SK-N-SH treated with all-trans-retinoic acid at 6 μM for 48 hours (cell line): ENCODE measurements at regions not wholly inside any gene's neighbourhood (a gene's known extent, or its start where the extent isn't known, plus 50 kb on each side); places are given as distances from the start of the nearest gene placed in this dataset.

Experiments
- ATAC-seq: fragments of 200-7000 bp; cut with Tn5 transposase; 3 replicates; pipeline ENCODE4 v1.9.1; 2020; ENCODE audit warnings: mild to moderate bottlenecking, moderate library complexity
- ARNTL ChIP-seq: fragments of 450-650 bp; formaldehyde crosslinking; IDR thresholded peaks from 2 replicates; pipeline ENCODE4 v1.5.0; 2020; ENCODE audit warnings: low read depth, mild to moderate bottlenecking, moderate library complexity, borderline replicate concordance
- BACH2 ChIP-seq: fragments of 250-450 bp; sonication (Bioruptor Pico); IDR thresholded peaks from 2 replicates; pipeline ENCODE4 v1.9.0; 2021; ENCODE audit warnings: mild to moderate bottlenecking, borderline replicate concordance
- CSDC2 ChIP-seq: fragments of 250-450 bp; sonication (Bioruptor Pico); IDR thresholded peaks from 2 replicates; pipeline ENCODE4 v1.5.0; 2020; ENCODE audit warnings: mild to moderate bottlenecking, moderate library complexity
- ESRRG ChIP-seq: fragments of 250-450 bp; sonication (Bioruptor Pico); IDR thresholded peaks from 2 replicates; pipeline ENCODE4 v1.6.1; 2021; ENCODE audit warnings: mild to moderate bottlenecking
- GLIS3 ChIP-seq: fragments of 250-450 bp; sonication (Bioruptor Pico); IDR thresholded peaks from 2 replicates; pipeline ENCODE4 v1.5.0; 2020; ENCODE audit warnings: mild to moderate bottlenecking, moderate library complexity
- ISL1 ChIP-seq: fragments of 250-450 bp; sonication (Bioruptor Pico); IDR thresholded peaks from 2 replicates; pipeline ENCODE4 v2.1.2; 2022; ENCODE audit warnings: mild to moderate bottlenecking, moderate library complexity
- PPARA ChIP-seq: fragments of 250-450 bp; sonication (Bioruptor Pico); IDR thresholded peaks from 2 replicates; pipeline ENCODE4 v1.5.0; 2020; ENCODE audit warnings: mild to moderate bottlenecking, borderline replicate concordance
- RARB ChIP-seq: fragments of 250-450 bp; sonication (Bioruptor Pico); IDR thresholded peaks from 2 replicates; pipeline ENCODE4 v1.8.0; 2021; ENCODE audit warnings: mild to moderate bottlenecking, moderate library complexity
- SNAI2 ChIP-seq: fragments of 250-450 bp; sonication (Bioruptor Pico); IDR thresholded peaks from 2 replicates; pipeline ENCODE4 v1.5.0; 2020; ENCODE audit warnings: mild to moderate bottlenecking, moderate library complexity
- TCF4 ChIP-seq: fragments of 250-450 bp; sonication (Bioruptor Pico); IDR thresholded peaks from 2 replicates; pipeline ENCODE4 v1.8.0; 2021; ENCODE audit warnings: mild to moderate bottlenecking, moderate library complexity, borderline replicate concordance
- TOX ChIP-seq: fragments of 250-450 bp; sonication (Bioruptor Pico); IDR thresholded peaks from 2 replicates; pipeline ENCODE4 v1.8.0; 2021; ENCODE audit warnings: mild to moderate bottlenecking, moderate library complexity, borderline replicate concordance
- ZC3H10 ChIP-seq: fragments of 250-450 bp; sonication (Bioruptor Pico); IDR thresholded peaks from 2 replicates; pipeline ENCODE4 v1.5.1; 2021; ENCODE audit warnings: mild to moderate bottlenecking, moderate library complexity
- ZFP3 ChIP-seq: fragments of 250-450 bp; sonication (Bioruptor Pico); IDR thresholded peaks from 2 replicates; pipeline ENCODE4 v1.5.0; 2020; ENCODE audit warnings: mild to moderate bottlenecking, moderate library complexity
- ZFP30 ChIP-seq: fragments of 450-650 bp; formaldehyde crosslinking; IDR thresholded peaks from 2 replicates; pipeline ENCODE4 v1.5.0; 2022; ENCODE audit warnings: mild to moderate bottlenecking, moderate library complexity
- ZNF565 ChIP-seq: fragments of 450-650 bp; formaldehyde crosslinking; conservative IDR thresholded peaks from 2 replicates; pipeline ENCODE4 v1.5.0; 2020; ENCODE audit warnings: low read depth, mild to moderate bottlenecking, moderate library complexity
- ZNF8 ChIP-seq: fragments of 450-650 bp; formaldehyde crosslinking; IDR thresholded peaks from 2 replicates; pipeline ENCODE4 v1.5.0; 2020; ENCODE audit warnings: mild to moderate bottlenecking, moderate library complexity
- TF ChIP-seq, protein P1 (sequence below): fragments of 250-450 bp; sonication (Bioruptor Pico); IDR thresholded peaks from 2 replicates; pipeline ENCODE4 v1.5.1; 2020; ENCODE audit warnings: low read depth, mild to moderate bottlenecking, moderate library complexity
- TF ChIP-seq, protein P2 (sequence below): fragments of 250-450 bp; sonication (Bioruptor Pico); IDR thresholded peaks from 2 replicates; pipeline ENCODE4 v1.5.0; 2020; ENCODE audit warnings: mild to moderate bottlenecking, moderate library complexity
- TF ChIP-seq, protein P3 (sequence below): fragments of 250-450 bp; sonication (Bioruptor Pico); IDR thresholded peaks from 2 replicates; pipeline ENCODE4 v1.5.1; 2021; ENCODE audit warnings: mild to moderate bottlenecking, moderate library complexity
- TF ChIP-seq, protein P4 (sequence below): fragments of 250-450 bp; sonication (Bioruptor Pico); IDR thresholded peaks from 2 replicates; pipeline ENCODE4 v1.8.0; 2020; ENCODE audit warnings: mild to moderate bottlenecking, moderate library complexity, borderline replicate concordance

DNA sequence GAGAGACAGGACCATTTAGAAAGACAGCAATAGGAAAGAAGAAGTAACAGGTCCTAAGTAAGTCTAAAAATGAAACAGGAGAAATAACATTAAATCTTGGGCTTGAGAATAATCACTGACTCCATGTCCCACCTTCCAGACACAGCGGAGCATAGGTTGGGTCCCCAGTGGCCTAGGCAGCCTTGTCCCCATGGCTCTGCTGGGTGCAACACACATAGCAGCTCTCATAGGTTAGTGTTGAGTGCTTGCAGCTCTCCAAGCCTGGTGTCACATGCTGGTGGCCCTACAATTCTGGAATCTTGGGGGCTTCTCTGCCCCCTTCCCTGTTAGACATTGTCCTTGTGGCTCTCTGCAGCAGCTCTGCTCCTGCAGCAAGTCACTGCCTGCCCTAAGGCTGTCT lies 952.8 kb upstream of the ADGRL2 start (continued):
- TF ChIP-seq, protein P1, sequence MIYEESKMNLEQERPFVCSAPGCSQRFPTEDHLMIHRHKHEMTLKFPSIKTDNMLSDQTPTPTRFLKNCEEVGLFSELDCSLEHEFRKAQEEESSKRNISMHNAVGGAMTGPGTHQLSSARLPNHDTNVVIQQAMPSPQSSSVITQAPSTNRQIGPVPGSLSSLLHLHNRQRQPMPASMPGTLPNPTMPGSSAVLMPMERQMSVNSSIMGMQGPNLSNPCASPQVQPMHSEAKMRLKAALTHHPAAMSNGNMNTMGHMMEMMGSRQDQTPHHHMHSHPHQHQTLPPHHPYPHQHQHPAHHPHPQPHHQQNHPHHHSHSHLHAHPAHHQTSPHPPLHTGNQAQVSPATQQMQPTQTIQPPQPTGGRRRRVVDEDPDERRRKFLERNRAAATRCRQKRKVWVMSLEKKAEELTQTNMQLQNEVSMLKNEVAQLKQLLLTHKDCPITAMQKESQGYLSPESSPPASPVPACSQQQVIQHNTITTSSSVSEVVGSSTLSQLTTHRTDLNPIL (CRISPR knock-in tag): no peak

DNA sequence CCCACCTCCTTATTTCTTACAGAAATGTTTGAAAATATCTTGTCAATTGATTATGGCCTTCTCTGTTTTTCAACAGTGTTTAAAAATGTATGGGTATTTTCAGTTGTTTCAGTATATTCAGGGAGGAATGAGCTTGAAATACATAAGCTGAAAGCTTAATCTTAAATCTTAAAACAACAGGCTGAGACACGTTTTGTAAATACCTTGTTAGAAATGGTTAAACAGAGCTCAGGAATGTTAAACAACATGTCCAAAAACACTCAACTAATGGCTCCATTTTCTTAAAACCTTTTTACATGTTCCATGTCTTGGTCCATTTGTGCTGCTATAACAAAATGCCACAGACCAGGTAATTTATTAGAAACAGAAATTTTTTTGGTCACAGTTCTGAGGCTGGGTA lies 953.8 kb upstream of the ADGRL2 start:
- ATAC-seq: no peak

DNA sequence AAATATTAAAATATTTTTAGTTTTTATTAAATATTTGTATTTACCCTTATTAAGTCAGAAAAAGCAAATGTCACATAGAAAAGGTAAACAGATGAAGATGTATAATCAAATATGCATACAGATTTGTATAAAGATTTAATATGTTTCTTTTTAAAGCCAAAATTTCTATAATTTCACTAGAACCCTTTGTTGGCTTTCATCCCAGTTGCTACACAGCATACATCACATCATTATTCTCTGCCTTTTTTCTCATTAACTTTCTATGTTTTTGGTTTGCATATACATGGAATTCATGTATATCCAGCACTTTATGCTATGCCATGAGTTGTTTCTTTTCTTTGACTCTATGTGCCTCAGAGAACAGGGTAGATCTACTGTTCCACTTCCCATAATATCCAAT lies 957.9 kb upstream of the ADGRL2 start:
- no peak for ATAC-seq
- TF ChIP-seq ZNF565 (CRISPR knock-in tag): no peak
- TF ChIP-seq GLIS3 (CRISPR knock-in tag): no peak
- TF ChIP-seq PPARA (CRISPR knock-in tag): no peak
- TF ChIP-seq TOX (CRISPR knock-in tag): no peak
- TF ChIP-seq ZFP3 (CRISPR knock-in tag): no peak
- TF ChIP-seq ARNTL: no peak
- no peak for TF ChIP-seq ZFP30 (CRISPR knock-in tag)
- no peak for TF ChIP-seq RARB
- TF ChIP-seq SNAI2 (CRISPR knock-in tag): no peak
- no peak for TF ChIP-seq BACH2 (CRISPR knock-in tag)
- no peak for TF ChIP-seq ZNF8
- no peak for TF ChIP-seq ISL1 (CRISPR knock-in tag)
- TF ChIP-seq, protein P2, sequence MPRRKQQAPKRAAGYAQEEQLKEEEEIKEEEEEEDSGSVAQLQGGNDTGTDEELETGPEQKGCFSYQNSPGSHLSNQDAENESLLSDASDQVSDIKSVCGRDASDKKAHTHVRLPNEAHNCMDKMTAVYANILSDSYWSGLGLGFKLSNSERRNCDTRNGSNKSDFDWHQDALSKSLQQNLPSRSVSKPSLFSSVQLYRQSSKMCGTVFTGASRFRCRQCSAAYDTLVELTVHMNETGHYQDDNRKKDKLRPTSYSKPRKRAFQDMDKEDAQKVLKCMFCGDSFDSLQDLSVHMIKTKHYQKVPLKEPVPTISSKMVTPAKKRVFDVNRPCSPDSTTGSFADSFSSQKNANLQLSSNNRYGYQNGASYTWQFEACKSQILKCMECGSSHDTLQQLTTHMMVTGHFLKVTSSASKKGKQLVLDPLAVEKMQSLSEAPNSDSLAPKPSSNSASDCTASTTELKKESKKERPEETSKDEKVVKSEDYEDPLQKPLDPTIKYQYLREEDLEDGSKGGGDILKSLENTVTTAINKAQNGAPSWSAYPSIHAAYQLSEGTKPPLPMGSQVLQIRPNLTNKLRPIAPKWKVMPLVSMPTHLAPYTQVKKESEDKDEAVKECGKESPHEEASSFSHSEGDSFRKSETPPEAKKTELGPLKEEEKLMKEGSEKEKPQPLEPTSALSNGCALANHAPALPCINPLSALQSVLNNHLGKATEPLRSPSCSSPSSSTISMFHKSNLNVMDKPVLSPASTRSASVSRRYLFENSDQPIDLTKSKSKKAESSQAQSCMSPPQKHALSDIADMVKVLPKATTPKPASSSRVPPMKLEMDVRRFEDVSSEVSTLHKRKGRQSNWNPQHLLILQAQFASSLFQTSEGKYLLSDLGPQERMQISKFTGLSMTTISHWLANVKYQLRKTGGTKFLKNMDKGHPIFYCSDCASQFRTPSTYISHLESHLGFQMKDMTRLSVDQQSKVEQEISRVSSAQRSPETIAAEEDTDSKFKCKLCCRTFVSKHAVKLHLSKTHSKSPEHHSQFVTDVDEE: no peak
- TF ChIP-seq CSDC2 (CRISPR knock-in tag): no peak
- no peak for TF ChIP-seq ZC3H10 (CRISPR knock-in tag)
- TF ChIP-seq, protein P3, sequence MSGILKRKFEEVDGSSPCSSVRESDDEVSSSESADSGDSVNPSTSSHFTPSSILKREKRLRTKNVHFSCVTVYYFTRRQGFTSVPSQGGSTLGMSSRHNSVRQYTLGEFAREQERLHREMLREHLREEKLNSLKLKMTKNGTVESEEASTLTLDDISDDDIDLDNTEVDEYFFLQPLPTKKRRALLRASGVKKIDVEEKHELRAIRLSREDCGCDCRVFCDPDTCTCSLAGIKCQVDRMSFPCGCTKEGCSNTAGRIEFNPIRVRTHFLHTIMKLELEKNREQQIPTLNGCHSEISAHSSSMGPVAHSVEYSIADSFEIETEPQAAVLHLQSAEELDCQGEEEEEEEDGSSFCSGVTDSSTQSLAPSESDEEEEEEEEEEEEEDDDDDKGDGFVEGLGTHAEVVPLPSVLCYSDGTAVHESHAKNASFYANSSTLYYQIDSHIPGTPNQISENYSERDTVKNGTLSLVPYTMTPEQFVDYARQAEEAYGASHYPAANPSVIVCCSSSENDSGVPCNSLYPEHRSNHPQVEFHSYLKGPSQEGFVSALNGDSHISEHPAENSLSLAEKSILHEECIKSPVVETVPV (CRISPR knock-in tag): no peak

More for the DNA sequence above, 953.8 kb upstream of the ADGRL2 start:
- TF ChIP-seq TCF4 (CRISPR knock-in tag): no peak
- no peak for TF ChIP-seq SNAI2 (CRISPR knock-in tag)
- no peak for TF ChIP-seq ZFP3 (CRISPR knock-in tag)
- TF ChIP-seq TOX (CRISPR knock-in tag): no peak
- no peak for TF ChIP-seq PPARA (CRISPR knock-in tag)

DNA sequence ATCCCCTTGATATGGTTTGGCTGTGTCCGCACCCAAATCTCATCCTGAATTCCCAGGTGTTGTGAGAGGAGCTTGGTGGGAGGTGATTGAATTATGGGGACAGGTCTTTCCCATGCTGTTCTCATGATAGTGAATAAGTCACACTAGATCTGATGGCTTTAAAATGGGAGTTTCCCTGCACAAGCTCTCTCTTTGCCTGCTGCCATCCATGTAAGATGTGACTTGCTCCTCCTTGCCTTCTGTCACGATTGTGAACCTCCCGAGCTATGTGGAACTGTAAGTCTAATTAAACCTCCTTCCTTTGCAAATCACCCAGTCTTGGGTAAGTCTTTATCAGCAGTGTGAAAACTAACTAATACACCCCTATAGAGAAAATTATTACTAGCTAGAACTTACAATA lies 959.5 kb upstream of the ADGRL2 start:
- ATAC-seq: no peak
- TF ChIP-seq, protein P3 (CRISPR knock-in tag): no peak
- TF ChIP-seq ARNTL: no peak
- TF ChIP-seq, protein P1 (CRISPR knock-in tag): no peak

DNA sequence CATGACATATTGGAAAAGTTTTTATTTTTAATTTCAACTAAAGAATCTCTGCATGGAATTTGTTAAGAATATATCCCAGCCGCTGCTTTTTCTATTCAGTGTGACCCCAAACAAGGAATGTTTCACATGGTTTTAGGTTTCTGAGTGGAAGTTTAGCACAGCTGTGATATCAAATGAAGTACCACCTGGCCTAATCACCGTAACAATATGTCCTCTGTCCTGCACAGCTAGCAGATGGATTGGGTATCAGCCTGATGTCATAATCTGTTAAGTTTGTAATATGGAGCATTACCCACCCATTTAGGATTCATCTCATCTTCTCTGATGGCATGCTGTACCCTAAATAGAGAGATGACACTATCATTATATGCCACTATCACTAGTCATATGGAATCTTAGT lies 963.7 kb upstream of the ADGRL2 start:
- no peak for ATAC-seq
- no peak for TF ChIP-seq ZC3H10 (CRISPR knock-in tag)
- TF ChIP-seq ZFP3 (CRISPR knock-in tag): no peak
- no peak for TF ChIP-seq GLIS3 (CRISPR knock-in tag)
- TF ChIP-seq TOX (CRISPR knock-in tag): no peak
- no peak for TF ChIP-seq ESRRG (CRISPR knock-in tag)
- TF ChIP-seq, protein P2: no peak
- no peak for TF ChIP-seq ZNF565 (CRISPR knock-in tag)
- no peak for TF ChIP-seq PPARA (CRISPR knock-in tag)
- TF ChIP-seq SNAI2 (CRISPR knock-in tag): no peak
- no peak for TF ChIP-seq CSDC2 (CRISPR knock-in tag)
- TF ChIP-seq, protein P4, sequence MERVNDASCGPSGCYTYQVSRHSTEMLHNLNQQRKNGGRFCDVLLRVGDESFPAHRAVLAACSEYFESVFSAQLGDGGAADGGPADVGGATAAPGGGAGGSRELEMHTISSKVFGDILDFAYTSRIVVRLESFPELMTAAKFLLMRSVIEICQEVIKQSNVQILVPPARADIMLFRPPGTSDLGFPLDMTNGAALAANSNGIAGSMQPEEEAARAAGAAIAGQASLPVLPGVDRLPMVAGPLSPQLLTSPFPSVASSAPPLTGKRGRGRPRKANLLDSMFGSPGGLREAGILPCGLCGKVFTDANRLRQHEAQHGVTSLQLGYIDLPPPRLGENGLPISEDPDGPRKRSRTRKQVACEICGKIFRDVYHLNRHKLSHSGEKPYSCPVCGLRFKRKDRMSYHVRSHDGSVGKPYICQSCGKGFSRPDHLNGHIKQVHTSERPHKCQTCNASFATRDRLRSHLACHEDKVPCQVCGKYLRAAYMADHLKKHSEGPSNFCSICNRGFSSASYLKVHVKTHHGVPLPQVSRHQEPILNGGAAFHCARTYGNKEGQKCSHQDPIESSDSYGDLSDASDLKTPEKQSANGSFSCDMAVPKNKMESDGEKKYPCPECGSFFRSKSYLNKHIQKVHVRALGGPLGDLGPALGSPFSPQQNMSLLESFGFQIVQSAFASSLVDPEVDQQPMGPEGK (CRISPR knock-in tag): no peak
